Gastrocnemius medialis (tissue), 4 donors: ENCODE measurements at regions not wholly inside any gene's neighbourhood (a gene's known extent, or its start where the extent isn't known, plus 50 kb on each side); places are given as distances from the start of the nearest gene placed in this dataset.

ENCODE experiments used
- POLR2A ChIP-seq, 2 donors: fragments of 450-650 bp; IDR thresholded peaks; one replicate each; pipeline ENCODE4 v1.6.1; 2017; ENCODE audit warnings: antibody characterized with exemption in 2 of 2, mild to moderate bottlenecking in 2 of 2, moderate library complexity in 2 of 2
- TF ChIP-seq, protein P1 (sequence below), 5 experiments: fragments of 450-650 bp in 3 of 5; fragments of 200-600 bp in 2 of 5; sonication (generic) in 2 of 5; IDR thresholded peaks in 4 of 5; conservative IDR thresholded peaks in 1 of 5; 1 replicate in 4 of 5; 2 replicates in 1 of 5; pipeline ENCODE4 v1.5.1; 2016 to 2019; ENCODE audit warnings: antibody characterized with exemption in 5 of 5, mild to moderate bottlenecking in 3 of 5, moderate library complexity in 3 of 5

DNA sequence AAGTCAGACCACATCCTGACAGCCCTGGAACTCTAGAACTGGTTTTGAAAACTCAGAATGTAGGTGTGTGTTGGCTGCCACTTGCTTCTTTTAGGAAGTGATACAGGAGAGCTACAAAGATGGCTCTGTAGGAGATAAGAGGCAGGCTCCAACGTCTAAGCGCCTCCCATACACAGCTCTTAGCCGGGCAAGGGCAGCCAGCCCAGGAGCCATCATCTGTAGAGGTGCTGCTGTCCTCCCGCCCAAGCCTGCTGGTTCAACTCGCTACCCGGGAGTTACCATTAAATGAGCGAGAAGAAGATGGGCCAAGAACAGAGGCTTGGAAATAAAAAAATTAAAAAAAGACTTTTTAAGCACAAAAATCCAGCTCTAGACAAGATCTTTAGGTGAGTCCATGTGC, 61.2 kb upstream of the DIO3 start:
- TF ChIP-seq, protein P1, sequence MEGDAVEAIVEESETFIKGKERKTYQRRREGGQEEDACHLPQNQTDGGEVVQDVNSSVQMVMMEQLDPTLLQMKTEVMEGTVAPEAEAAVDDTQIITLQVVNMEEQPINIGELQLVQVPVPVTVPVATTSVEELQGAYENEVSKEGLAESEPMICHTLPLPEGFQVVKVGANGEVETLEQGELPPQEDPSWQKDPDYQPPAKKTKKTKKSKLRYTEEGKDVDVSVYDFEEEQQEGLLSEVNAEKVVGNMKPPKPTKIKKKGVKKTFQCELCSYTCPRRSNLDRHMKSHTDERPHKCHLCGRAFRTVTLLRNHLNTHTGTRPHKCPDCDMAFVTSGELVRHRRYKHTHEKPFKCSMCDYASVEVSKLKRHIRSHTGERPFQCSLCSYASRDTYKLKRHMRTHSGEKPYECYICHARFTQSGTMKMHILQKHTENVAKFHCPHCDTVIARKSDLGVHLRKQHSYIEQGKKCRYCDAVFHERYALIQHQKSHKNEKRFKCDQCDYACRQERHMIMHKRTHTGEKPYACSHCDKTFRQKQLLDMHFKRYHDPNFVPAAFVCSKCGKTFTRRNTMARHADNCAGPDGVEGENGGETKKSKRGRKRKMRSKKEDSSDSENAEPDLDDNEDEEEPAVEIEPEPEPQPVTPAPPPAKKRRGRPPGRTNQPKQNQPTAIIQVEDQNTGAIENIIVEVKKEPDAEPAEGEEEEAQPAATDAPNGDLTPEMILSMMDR (IDR thresholded peaks at IDR 0.05 in 4 of 5, conservative IDR thresholded peaks at IDR 0.05 in 1 of 5): no peak
- TF ChIP-seq POLR2A (IDR thresholded peaks at IDR 0.05): no peak
